CD8-positive, alpha-beta memory T cell (primary cell): ENCODE measurements at regions not wholly inside any gene's neighbourhood (a gene's known extent, or its start where the extent isn't known, plus 50 kb on each side); places are given as distances from the start of the nearest gene placed in this dataset.

Experiments
- CTCF ChIA-PET: fragments of 350-600 bp; sonication (Branson Sonifier 250); formaldehyde crosslinking; loops from one replicate; lab custom pipeline; 2021; ENCODE audit warnings: antibody characterized with exemption; lab: Charles Lee
- POLR2A ChIA-PET: fragments of 350-600 bp; sonication (Branson Sonifier 250); formaldehyde crosslinking; loops from one replicate; lab custom pipeline; 2021; ENCODE audit warnings: antibody characterized with exemption; lab: Charles Lee
- DNase-seq, 5 donors: peaks; one replicate each; pipeline versions ENCODE4 v3.0.0 to v3.0.0-alpha.2; 2020 to 2022; ENCODE audit warnings: mixed read lengths in 1 of 5
- H3K27ac ChIP-seq: one replicate; pipeline ENCODE4 v1.7.0; 2013; ENCODE audit warnings: low read depth, mild to moderate bottlenecking, low read length, moderate library complexity
- H3K27me3 ChIP-seq: 2 replicates; pipeline ENCODE4 v1.7.0; 2013; ENCODE audit warnings: low read length, mild to moderate bottlenecking; ENCODE audit not compliant: insufficient read depth, poor library complexity, severe bottlenecking
- H3K36me3 ChIP-seq: 2 replicates; pipeline ENCODE4 v1.7.0; 2013; ENCODE audit warnings: mild to moderate bottlenecking, low read length, moderate library complexity; ENCODE audit not compliant: insufficient read depth
- H3K4me1 ChIP-seq: 2 replicates; pipeline ENCODE4 v1.7.0; 2013; ENCODE audit warnings: mild to moderate bottlenecking, low read length, moderate library complexity; ENCODE audit not compliant: insufficient read depth
- H3K4me3 ChIP-seq: 2 replicates; pipeline ENCODE4 v1.7.0; 2013; ENCODE audit warnings: mild to moderate bottlenecking, low read length
- H3K9me3 ChIP-seq: 2 replicates; pipeline ENCODE4 v1.7.0; 2013; ENCODE audit warnings: mild to moderate bottlenecking, low read length
- H3K27ac Mint-ChIP-seq, 8 donors: one replicate each; pipeline ENCODE4 v1.8.0; 2020 to 2021; ENCODE audit warnings: mixed read lengths in 8 of 8, mild to moderate bottlenecking in 6 of 8, inconsistent platforms in 3 of 8, moderate library complexity in 3 of 8
- H3K27me3 Mint-ChIP-seq, 2 donors: one replicate each; pipeline ENCODE4 v1.8.0; 2020 to 2021; ENCODE audit warnings: mixed read lengths in 2 of 2, mild to moderate bottlenecking in 1 of 2, moderate library complexity in 1 of 2
- H3K36me3 Mint-ChIP-seq, 3 donors: one replicate each; pipeline ENCODE4 v1.8.0; 2020 to 2021; ENCODE audit warnings: mixed read lengths in 3 of 3, inconsistent platforms in 1 of 3, mild to moderate bottlenecking in 1 of 3
- H3K4me1 Mint-ChIP-seq, 3 donors: one replicate each; pipeline ENCODE4 v1.8.0; 2020 to 2021; ENCODE audit warnings: mixed read lengths in 3 of 3, inconsistent platforms in 1 of 3, mild to moderate bottlenecking in 1 of 3
- H3K4me3 Mint-ChIP-seq, 7 donors: one replicate each; pipeline ENCODE4 v1.8.0; 2020 to 2021; ENCODE audit warnings: mixed read lengths in 7 of 7, mild to moderate bottlenecking in 6 of 7, moderate library complexity in 4 of 7, inconsistent platforms in 2 of 7
- H3K9me3 Mint-ChIP-seq, 5 donors: one replicate each; pipeline ENCODE4 v1.8.0; 2020 to 2022; ENCODE audit warnings: mixed read lengths in 5 of 5, mild to moderate bottlenecking in 3 of 5, moderate library complexity in 2 of 5, inconsistent platforms in 1 of 5

DNA sequence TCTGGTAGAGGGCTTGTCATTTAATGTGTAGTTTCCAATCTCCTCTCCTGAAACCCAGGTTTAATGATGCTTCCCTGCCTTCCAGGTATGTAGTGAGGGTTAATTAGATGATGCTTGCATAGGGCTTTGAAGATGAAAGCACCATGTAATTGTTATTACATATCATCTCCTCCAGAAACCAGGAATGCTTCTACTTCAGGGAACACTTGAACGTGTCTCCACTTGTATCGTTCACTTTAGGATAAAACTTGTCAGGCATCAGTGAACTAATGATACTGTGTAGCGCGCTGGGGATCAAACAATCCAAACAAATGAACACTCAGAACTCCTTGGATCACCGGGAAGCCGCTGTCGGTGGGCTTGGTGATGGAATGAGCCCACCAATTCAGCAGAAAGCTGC, 260.9 kb upstream of the FZD8 start:
- H3K4me3 ChIP-seq, result no peak overlapping the region
- no peak overlapping the region for H3K4me3 Mint-ChIP-seq
- H3K27me3 Mint-ChIP-seq, result no peaks in the 10 kb centered on the region
- no peak overlapping the region for H3K27ac Mint-ChIP-seq
- no peaks in the 10 kb centered on the region for H3K36me3 Mint-ChIP-seq
- H3K9me3 Mint-ChIP-seq, result peaks cover 0 to 11% (median 5%) of the 10 kb centered on the region in 5 donors
- H3K27ac ChIP-seq, result no peak overlapping the region
- no peaks in the 10 kb centered on the region for H3K9me3 ChIP-seq
- H3K4me1 Mint-ChIP-seq, result no peaks in the 10 kb centered on the region
- ChIA-PET POLR2A (no interaction called here), CTCF (no interaction called here)
- H3K27me3 ChIP-seq, result no peaks in the 10 kb centered on the region
- no peaks in the 10 kb centered on the region for H3K36me3 ChIP-seq
- no peak for DNase-seq
- H3K4me1 ChIP-seq, result no peaks in the 10 kb centered on the region

DNA sequence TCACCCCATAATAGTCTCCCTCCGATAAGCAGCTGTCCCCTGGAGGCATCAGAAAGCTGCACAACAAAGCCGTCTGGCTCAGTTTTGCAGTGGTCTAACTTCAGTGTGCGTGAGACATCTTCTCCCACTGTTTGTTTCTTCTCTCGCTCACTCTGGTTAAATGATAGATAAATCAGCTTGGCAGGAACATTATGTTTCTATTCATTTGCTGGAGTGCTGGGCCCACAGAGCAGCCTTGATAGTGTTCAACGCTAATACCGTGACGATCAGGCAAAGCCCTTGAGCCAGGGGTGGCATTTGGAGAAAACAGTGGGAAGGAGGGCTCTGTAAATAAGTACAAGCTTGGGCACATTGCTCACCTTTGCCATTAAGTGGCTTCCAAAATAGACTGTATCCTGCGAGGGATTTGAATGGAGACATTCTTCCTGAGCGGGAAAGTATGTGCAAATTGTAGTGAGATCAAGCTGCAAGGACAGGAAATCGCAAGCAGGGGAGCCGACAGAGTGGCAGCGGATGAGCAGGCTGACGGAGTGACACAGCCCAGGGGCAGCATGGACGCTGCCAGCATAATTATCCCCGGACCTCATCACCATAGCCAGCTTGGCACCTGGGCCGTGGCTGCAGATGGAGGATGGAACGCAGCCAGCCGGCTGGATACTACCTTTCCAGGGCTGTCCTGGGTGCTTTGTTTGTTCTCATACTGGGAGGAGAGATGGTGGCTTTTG, 256.8 kb upstream of the FZD8 start:
- Histone ChIP-seq H3K9me3 (no peaks in the 10 kb centered on the region), H3K4me1 (no peaks in the 10 kb centered on the region), H3K27ac (no peak overlapping the region), H3K27me3 (no peaks in the 10 kb centered on the region), H3K4me3 (no peak overlapping the region), H3K36me3 (no peaks in the 10 kb centered on the region)
- peaks cover 0 to 5% (median 4%) of the 10 kb centered on the region in 5 donors for H3K9me3 Mint-ChIP-seq
- peak overlapping the region in 1 of 8 donors; percentile 32 for H3K27ac Mint-ChIP-seq
- no peaks in the 10 kb centered on the region for H3K27me3 Mint-ChIP-seq
- no peaks in the 10 kb centered on the region for H3K4me1 Mint-ChIP-seq
- H3K4me3 Mint-ChIP-seq, result no peak overlapping the region
- ChIA-PET CTCF (no interaction called here), POLR2A (no interaction called here)
- DNase-seq, result no peak
- no peaks in the 10 kb centered on the region for H3K36me3 Mint-ChIP-seq

DNA sequence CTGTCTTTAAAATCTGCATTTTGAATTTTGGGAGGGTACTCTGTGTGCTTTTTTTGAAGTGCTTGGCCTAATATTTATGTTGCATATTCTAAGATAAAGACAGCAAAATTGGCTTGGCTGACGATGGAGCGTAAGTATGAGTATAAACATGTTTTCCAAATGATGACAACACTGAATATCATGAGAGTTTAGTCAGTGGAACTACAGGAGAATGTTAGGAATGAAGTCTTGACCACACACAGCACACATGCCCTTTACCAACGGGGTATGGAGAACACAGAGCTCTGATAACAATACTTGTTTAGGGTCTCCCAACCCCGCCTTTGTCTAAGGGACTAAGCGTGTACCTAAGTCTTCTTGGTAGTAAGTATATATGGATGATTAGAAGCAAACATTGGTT, 253.9 kb upstream of the FZD8 start:
- Histone ChIP-seq H3K4me3 (no peak overlapping the region), H3K4me1 (no peaks in the 10 kb centered on the region), H3K36me3 (no peaks in the 10 kb centered on the region), H3K27me3 (no peaks in the 10 kb centered on the region), H3K9me3 (no peaks in the 10 kb centered on the region), H3K27ac (no peak overlapping the region)
- peaks cover 0 to 7% (median 4%) of the 10 kb centered on the region in 5 donors for H3K9me3 Mint-ChIP-seq
- no peak overlapping the region for H3K27ac Mint-ChIP-seq
- H3K36me3 Mint-ChIP-seq, result no peaks in the 10 kb centered on the region
- ChIA-PET POLR2A (no interaction called here), CTCF (no interaction called here)
- no peaks in the 10 kb centered on the region for H3K4me1 Mint-ChIP-seq
- H3K4me3 Mint-ChIP-seq, result no peak overlapping the region
- no peak for DNase-seq
- H3K27me3 Mint-ChIP-seq, result no peaks in the 10 kb centered on the region

DNA sequence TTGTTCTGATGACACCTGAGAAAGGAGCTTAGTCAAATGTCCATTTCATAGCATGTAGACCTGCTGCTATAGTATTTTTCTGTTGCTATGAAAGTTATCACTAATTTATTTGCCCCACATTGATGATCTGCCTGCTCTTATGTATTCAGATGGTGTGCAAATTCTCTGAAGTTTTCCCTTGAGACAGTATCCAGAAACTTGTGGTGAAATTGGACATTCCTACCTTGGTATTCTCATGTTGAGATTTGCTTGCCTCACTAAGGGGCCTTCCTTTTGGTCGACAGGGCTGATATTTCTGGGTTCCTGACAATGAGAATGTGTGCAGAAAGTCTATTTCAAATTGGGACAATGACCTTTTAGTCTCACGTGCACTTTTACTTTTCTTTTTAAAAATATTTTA, 253.2 kb upstream of the FZD8 start:
- no peaks in the 10 kb centered on the region for H3K27me3 Mint-ChIP-seq

DNA sequence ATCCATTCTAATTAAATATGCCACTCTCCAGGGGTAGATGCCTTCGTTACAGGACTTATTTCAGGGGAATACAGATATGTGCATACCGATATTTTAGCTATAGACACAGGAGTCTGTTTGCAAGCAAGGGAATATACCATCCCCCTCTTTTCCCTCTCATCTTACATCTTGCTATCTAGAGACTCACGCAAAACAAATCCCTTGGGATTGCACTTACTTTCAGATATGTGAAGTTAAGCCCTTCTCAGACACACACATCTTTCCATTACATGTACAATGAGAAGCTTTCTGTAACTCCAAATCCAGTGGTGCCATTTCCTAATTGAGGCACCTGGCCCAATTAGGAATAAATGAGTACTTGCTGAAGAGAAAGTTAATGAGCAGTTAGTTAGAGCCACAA, 250.4 kb upstream of the FZD8 start:
- Histone ChIP-seq H3K27me3 (no peaks in the 10 kb centered on the region), H3K36me3 (no peaks in the 10 kb centered on the region), H3K27ac (no peak overlapping the region), H3K9me3 (no peaks in the 10 kb centered on the region), H3K4me3 (no peak overlapping the region), H3K4me1 (no peaks in the 10 kb centered on the region)
- Mint-ChIP-seq H3K4me1 (no peaks in the 10 kb centered on the region), H3K9me3 (peaks cover 2 to 4% (median 3%) of the 10 kb centered on the region in 5 donors), H3K27ac (no peak overlapping the region), H3K4me3 (no peak overlapping the region), H3K27me3 (peaks cover 0 to 3% of the 10 kb centered on the region in 2 donors), H3K36me3 (no peaks in the 10 kb centered on the region)
- CTCF ChIA-PET, result no interaction called here
- POLR2A ChIA-PET, result no interaction called here
- no peak for DNase-seq

More for the DNA sequence above, 253.2 kb upstream of the FZD8 start:
- Histone ChIP-seq H3K9me3 (no peaks in the 10 kb centered on the region), H3K27ac (no peak overlapping the region), H3K4me1 (no peaks in the 10 kb centered on the region), H3K27me3 (no peaks in the 10 kb centered on the region), H3K4me3 (no peak overlapping the region), H3K36me3 (no peaks in the 10 kb centered on the region)
- DNase-seq, result no peak
- H3K4me1 Mint-ChIP-seq, result no peaks in the 10 kb centered on the region
- ChIA-PET CTCF (no interaction called here), POLR2A (no interaction called here)
- H3K9me3 Mint-ChIP-seq, result peaks cover 0 to 6% (median 4%) of the 10 kb centered on the region in 5 donors
- H3K36me3 Mint-ChIP-seq, result no peaks in the 10 kb centered on the region
- no peak overlapping the region for H3K27ac Mint-ChIP-seq
- no peak overlapping the region for H3K4me3 Mint-ChIP-seq

DNA sequence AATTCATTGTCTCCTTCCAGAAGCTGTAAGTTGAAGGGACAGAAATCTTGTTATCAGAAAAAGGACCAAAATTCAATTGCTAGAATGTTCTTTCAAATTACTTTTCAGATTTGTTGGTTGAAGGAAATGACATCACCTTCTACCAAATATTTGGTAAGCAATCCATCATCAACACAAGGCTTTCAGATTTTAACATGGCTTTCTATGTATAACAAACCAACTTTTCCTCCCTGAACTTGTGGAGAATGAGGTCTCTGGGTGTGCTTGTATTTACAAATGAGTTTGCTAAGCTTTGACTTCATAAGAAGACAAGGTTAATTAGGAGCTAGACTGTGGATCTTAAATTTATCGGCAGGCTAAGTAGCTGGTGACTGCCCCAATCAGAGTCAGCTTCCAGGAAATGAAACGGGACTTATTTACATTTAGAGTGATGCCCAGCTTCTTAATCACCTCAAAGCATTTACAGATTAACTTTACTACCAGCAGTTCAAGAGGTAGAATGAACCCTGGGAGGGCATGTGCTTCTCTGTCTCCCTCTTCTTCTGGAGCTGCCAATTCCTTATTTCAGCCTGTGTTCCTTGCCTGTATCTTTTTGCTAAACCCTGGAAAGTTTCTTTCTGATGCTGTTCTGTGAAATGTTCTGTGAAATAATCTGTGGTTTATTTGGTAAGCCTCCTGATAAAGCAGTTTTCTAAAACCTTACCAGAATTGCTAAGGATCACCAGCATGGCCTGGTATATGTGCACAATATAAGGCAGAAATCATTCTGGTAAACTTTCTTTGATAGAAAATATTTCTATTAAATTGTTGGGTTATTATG, 248.8 kb upstream of the FZD8 start:
- no peak overlapping the region for H3K27ac ChIP-seq
- no peaks in the 10 kb centered on the region for H3K4me1 ChIP-seq
- H3K27me3 Mint-ChIP-seq, result peaks cover 0 to 3% of the 10 kb centered on the region in 2 donors

DNA sequence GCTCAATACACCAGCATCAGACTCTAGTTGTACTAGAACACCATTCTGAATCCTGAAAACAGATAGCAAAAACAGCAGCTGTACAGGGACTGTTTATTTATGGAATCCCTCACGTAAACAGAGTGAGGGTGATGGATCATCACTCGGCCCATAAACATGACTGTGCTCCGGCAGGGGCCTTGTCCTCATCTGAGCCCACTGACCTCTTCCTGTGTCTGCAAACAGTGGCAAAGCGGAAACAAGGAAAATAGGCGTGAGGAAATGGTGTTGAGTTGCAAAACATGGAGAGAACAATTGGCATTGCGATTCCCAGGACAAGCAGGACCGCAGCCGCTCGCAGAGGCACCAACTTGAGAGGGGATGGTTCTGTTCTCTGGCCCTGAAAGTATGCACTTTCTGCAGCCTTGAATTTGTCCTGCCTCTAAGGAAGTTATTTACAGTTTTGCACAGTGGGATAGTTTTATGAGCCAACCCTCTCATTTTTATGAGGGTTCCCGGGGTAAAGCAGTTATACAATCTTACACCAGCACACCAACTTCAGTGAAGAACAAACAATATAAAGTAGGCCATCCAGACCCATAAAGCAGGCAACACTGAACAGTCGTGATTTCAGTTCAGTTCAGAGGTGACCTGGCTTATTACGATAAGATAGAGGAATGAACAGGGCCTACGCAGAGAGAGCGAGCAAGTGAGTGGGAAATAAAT, 248.0 kb upstream of the FZD8 start:
- Mint-ChIP-seq H3K4me3 (no peak overlapping the region), H3K4me1 (no peaks in the 10 kb centered on the region), H3K36me3 (no peaks in the 10 kb centered on the region), H3K27me3 (peaks cover 0 to 3% of the 10 kb centered on the region in 2 donors), H3K9me3 (peaks cover 2 to 4% (median 3%) of the 10 kb centered on the region in 5 donors), H3K27ac (no peak overlapping the region)
- DNase-seq, result no peak
- POLR2A ChIA-PET, result no interaction called here
- no peaks in the 10 kb centered on the region for H3K36me3 ChIP-seq
- CTCF ChIA-PET, result no interaction called here
- H3K27me3 ChIP-seq, result no peaks in the 10 kb centered on the region
- H3K9me3 ChIP-seq, result no peaks in the 10 kb centered on the region
- H3K27ac ChIP-seq, result no peak overlapping the region
- no peaks in the 10 kb centered on the region for H3K4me1 ChIP-seq
- no peak overlapping the region for H3K4me3 ChIP-seq

More for the DNA sequence above, 248.8 kb upstream of the FZD8 start:
- ChIA-PET POLR2A (no interaction called here), CTCF (no interaction called here)
- no peak overlapping the region for H3K4me3 Mint-ChIP-seq
- no peaks in the 10 kb centered on the region for H3K36me3 Mint-ChIP-seq
- H3K27ac Mint-ChIP-seq, result no peak overlapping the region
- H3K9me3 Mint-ChIP-seq, result peaks cover 2 to 4% (median 3%) of the 10 kb centered on the region in 5 donors
- no peak for DNase-seq
- H3K4me1 Mint-ChIP-seq, result no peaks in the 10 kb centered on the region
- no peaks in the 10 kb centered on the region for H3K27me3 ChIP-seq
- no peak overlapping the region for H3K4me3 ChIP-seq
- no peaks in the 10 kb centered on the region for H3K36me3 ChIP-seq
- no peaks in the 10 kb centered on the region for H3K9me3 ChIP-seq

DNA sequence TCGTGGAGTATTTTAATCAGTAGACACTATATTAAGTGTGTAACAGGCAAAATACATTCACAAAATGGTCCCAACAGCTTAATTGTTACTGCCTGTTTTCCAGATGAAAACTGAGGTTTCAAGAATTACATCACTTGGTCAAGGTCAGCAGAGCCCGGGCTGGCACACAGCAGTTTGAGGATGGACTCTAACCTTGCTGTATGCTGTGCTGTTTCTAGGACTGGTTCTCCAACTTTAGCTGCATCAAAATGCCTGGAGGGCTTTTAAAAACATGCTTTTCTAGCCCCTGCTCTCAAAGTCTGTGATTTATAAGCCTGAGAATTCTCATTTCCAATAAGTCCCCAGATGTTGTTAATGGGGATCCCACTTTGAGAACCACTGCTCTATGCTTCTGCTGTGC, 247.1 kb upstream of the FZD8 start:
- POLR2A ChIA-PET, result no interaction called here

More for the DNA sequence above, 247.1 kb upstream of the FZD8 start:
- peaks cover 0 to 4% (median 4%) of the 10 kb centered on the region in 5 donors for H3K9me3 Mint-ChIP-seq
- no peaks in the 10 kb centered on the region for H3K36me3 Mint-ChIP-seq
- H3K27ac Mint-ChIP-seq, result no peak overlapping the region
- CTCF ChIA-PET, result no interaction called here
- H3K4me3 Mint-ChIP-seq, result no peak overlapping the region
- no peak for DNase-seq
- H3K4me1 Mint-ChIP-seq, result no peaks in the 10 kb centered on the region
- H3K4me1 ChIP-seq, result no peaks in the 10 kb centered on the region
- no peaks in the 10 kb centered on the region for H3K27me3 ChIP-seq
- peaks cover 0 to 3% of the 10 kb centered on the region in 2 donors for H3K27me3 Mint-ChIP-seq
- no peak overlapping the region for H3K27ac ChIP-seq
- no peak overlapping the region for H3K4me3 ChIP-seq
- no peaks in the 10 kb centered on the region for H3K36me3 ChIP-seq
- no peaks in the 10 kb centered on the region for H3K9me3 ChIP-seq
